C4-2B (cell line): ENCODE measurements at regions not wholly inside any gene's neighbourhood (a gene's known extent, or its start where the extent isn't known, plus 50 kb on each side); places are given as distances from the start of the nearest gene placed in this dataset.

Source experiments
- ZFX ChIP-seq: fragments of 450-650 bp; IDR thresholded peaks from 2 replicates; pipeline ENCODE4 v1.6.1; 2017
- TF ChIP-seq, protein P1 (sequence below): fragments of 450-650 bp; conservative IDR thresholded peaks from 2 replicates; pipeline ENCODE4 v1.5.1; 2017; ENCODE audit warnings: mild to moderate bottlenecking

DNA sequence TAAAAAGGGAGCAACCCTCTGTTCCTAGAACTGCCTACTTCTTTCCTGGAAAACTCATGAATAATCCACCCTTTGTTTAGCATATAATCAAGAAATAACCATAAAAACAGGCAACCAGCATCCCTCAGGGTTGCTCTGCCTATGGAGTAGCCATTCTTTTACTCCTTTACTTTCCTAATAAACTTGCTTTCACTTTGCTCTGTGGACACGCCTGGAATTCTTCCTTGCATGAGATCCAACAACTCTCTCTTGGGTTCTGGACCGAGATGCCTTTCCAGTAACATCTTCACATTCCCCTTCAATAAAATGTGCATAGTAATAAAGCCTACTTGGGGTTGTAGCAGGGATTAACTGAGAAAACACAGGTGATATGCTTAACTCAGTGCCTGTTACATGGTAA, 286.4 kb upstream of the AMIGO2 start:
- TF ChIP-seq, protein P1, sequence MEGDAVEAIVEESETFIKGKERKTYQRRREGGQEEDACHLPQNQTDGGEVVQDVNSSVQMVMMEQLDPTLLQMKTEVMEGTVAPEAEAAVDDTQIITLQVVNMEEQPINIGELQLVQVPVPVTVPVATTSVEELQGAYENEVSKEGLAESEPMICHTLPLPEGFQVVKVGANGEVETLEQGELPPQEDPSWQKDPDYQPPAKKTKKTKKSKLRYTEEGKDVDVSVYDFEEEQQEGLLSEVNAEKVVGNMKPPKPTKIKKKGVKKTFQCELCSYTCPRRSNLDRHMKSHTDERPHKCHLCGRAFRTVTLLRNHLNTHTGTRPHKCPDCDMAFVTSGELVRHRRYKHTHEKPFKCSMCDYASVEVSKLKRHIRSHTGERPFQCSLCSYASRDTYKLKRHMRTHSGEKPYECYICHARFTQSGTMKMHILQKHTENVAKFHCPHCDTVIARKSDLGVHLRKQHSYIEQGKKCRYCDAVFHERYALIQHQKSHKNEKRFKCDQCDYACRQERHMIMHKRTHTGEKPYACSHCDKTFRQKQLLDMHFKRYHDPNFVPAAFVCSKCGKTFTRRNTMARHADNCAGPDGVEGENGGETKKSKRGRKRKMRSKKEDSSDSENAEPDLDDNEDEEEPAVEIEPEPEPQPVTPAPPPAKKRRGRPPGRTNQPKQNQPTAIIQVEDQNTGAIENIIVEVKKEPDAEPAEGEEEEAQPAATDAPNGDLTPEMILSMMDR, result no peak
- TF ChIP-seq ZFX, result no peak
